COLO668 (cell line): ENCODE measurements at regions not wholly inside any gene's neighbourhood (a gene's known extent, or its start where the extent isn't known, plus 50 kb on each side); places are given as distances from the start of the nearest gene placed in this dataset.
A peak's percentile ranks its signal among the peaks of the same experiment; 100 is the strongest.

ENCODE experiments used
- DNase-seq: peaks from one replicate; lab custom pipeline; 2025; ENCODE audit not compliant: unreplicated experiment; lab: John Stamatoyannopoulos, UW

DNA sequence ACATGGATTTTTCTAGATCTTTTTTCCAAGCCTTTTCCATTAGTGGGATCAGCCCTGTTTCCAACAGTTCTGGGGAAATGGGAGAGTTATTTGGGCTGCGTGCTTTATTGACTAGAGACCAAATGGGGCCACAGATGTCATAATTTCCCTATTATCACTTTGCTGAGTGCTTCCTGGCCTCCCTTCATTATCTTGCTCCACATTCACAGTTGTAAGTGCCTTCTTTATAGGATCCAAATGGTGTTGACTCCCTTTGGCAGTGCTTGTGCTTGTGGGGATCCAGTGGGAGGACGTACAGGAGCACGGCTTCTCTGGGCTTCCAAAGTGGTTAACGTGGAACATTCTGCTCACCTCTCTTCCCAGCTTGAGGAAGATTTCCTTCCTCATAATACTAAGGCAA is 141.0 kb upstream of the RMST start:
- no peak for DNase-seq

DNA sequence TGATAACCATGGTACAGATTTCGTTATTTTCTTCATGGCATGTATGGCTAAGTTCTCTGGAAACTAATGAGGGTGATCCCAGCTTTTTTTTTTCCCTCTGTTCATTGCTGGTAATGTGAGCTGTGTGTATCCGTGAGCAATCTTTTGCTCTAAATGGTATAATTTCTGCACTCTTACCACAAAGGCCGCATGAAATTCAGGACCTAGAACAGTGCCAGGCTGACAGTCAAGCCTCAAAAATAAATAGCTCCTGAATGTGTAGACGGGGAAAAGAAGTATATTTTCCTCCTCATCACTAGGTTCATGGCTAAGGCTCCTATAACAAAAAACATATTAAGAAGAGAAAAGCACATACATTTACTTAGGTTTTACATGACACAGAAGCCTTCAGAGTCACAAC is 140.2 kb upstream of the RMST start:
- no peak for DNase-seq

DNA sequence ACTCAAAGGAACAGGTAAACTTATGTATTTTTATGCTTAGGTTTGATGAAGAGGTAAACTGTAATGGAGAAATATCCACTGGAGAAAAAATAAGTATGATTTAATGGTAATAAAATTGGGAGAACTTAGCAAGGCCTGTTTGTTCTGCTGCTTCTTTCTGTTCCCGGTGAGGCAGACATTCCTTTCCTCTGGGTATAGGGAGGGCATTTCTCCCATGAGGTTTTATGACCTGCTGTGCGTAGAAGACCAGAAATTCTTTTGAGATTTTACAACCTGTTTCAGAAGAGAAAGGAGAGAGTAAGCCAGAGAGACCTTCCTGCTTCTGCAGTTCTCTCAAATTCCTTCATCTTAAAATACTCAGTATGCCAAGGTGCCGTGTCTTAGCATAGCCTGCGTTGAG is 139.4 kb upstream of the RMST start:
- no peak for DNase-seq

DNA sequence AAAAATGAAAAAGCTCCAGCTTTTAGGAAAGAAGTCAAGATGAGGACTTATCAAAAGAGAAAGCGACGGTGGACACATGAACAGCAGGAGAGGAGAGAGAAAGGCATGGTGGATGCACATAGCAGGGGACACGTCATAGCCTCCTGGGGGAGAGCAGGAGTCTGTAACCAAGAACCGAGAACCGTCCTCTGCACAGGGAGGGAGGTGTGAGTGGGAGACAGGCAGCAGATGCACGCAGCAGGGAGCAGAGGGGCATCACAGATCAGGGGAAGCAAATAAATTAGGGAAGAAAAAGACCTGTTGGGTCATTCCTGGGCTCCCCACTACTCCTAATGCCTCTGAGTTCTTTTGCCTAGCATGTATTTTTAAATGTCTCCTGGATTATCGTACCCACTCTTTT is 138.1 kb upstream of the RMST start:
- no peak for DNase-seq

DNA sequence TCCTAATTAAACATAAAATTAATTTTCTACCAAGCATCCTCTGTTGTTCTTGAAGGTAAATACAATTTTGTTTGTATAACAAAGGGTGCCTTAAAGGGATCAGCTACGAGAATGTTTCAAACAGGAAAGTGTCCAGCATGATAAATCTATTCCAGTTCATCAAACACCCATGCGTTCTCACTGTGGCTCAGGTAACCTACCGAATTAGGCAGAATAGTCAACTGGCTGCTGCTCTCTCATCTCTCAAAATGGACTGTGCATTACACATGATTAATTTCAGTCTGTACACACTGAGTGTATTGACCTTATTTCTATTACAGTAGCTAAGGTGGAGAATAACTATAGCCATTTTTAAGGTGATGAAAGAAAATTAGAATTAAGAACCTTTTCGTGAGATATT is 127.5 kb upstream of the RMST start:
- no peak for DNase-seq

DNA sequence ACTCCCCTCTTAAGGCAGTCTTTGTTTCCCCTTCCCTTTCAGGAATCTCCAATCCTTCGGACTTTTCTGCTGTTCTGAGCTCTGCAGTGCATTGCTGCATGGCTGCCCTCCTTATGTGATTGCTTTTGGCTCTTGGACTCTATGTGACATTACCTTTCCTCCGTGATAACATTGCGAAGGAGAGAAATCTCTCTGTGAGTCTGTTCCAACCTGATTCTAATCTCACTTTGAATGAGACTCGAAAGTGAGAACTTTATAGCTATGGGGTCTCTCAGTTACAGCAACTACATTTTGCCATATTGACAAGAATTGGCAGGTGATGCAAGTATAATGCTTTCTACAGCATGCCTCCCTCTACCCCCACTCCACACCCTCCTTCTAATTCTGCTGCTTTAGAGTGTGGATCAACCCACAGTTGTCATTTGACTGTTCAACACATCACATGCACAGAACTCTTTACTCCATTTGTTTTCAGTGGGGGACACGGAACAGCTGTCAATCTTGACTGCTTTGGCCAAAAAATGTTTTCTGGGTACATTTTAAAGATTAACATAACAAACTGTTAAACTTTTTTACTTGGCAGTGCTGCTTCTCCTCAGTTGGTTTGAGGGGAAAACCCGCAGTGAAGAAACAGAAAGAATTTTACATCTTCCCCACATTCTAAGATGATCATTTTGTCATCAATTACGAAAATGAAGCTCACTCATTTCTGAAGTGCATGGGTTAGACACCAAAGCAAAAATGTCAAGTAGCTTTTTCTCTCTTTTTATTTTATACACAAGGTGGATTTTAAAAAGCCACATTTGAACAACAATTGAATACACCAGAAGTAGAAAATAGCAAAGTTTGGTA is 125.5 kb upstream of the RMST start:
- no peak for DNase-seq

DNA sequence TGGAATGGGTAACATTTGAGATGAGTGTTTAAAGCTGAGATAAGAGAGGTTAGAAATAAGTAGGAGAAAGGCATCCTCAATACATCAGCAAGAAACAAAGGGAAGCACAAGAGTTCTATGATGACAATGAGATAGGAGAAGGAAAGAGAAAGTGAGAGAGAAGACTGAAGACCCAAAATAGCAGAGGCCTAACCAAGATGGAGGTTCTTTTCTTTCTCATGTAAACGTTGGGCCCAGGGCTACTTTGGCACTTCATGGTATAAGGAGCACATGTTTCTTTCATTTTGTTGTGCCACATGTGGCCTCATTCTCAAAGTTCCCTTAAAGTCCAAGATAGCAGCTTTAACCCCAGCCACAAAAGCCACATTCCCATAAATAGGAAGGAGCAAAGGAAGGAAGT is 120.5 kb upstream of the RMST start:
- DNase-seq: no peak

DNA sequence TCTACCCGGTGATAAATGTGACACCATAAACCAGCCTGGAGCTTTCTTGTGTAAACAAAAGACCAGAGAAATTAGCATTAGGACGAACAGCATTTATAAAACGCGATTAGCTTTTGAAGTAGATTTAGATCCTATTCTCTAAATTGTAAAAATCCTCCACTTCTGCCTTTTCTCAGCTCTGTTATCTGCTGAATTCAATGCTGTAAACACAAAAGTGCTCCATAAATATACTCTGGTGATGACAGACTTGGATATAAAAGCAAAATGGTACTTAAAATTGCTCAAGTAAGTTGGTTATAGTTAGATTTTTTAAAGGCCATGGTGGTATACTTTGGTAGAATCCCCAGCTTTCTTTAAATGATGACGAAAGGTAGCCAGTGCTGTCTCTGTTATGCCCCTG is 114.6 kb upstream of the RMST start:
- no peak for DNase-seq

DNA sequence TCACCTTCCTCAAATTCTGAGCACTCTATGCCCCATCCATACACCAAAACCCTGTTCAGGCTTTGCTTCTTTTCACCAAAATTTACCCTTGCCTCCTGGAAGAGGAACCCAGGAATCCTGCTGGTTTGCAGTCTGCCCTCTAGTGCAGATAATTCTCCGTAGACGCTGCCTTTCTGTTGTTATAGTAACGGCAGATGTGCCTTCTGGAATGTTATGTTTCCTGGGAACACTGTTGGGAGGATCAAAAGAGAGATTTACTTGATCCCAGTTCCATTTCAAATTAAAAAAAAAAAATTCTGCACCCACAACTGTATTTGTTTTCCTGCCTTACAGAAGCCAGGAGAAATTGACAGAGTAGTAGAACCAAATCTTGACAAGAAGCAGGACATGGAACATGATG is 104.2 kb upstream of the RMST start:
- DNase-seq: no peak

DNA sequence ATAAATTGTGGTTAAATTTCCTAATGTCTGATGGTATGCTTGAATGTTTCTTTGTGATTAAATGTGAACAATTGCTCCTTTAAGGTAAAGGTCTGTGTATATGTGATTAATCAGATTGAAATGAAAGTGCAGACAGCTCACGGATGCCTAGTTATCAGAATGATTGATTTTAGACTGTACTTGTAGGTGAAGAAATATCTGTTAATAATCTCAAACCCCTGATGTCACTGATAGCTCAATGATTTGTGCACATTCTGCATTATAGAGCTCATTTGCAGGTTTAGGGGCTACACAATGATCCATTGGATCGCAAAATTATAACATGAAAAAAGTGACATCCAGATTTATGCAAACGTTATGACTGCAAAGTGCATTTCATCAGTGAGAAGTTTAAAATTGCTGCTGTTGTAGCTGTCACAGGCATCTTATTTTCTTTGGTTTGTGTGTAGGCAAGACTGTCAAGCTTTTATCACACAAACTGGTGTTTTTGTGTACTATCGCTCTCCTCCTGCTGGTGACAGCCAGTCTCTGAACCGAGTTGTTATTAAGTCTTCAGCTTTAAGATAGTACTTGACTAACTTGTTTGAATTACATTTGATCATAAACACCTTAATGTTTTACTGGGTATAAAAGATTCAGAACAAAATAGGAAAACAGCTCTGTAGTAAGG is 103.4 kb upstream of the RMST start:
- DNase-seq: no peak

DNA sequence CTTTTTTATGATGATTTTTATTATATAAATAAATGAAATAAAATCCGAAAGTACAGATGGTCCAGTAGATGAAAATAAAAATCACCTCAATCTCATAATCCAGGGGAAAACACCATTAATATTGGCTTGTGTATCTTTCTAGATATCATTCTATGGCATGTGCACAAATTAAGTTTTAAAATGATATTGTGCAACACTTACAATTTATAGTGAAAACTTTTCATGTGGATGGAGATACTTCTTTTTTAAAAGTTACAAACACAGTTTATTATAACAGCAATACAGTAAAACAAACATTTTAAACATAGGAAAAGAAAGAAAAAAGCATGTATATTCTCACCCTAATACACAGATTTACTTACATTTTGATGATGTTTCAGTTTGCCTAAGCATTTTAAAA is 98.9 kb upstream of the RMST start:
- no peak for DNase-seq

DNA sequence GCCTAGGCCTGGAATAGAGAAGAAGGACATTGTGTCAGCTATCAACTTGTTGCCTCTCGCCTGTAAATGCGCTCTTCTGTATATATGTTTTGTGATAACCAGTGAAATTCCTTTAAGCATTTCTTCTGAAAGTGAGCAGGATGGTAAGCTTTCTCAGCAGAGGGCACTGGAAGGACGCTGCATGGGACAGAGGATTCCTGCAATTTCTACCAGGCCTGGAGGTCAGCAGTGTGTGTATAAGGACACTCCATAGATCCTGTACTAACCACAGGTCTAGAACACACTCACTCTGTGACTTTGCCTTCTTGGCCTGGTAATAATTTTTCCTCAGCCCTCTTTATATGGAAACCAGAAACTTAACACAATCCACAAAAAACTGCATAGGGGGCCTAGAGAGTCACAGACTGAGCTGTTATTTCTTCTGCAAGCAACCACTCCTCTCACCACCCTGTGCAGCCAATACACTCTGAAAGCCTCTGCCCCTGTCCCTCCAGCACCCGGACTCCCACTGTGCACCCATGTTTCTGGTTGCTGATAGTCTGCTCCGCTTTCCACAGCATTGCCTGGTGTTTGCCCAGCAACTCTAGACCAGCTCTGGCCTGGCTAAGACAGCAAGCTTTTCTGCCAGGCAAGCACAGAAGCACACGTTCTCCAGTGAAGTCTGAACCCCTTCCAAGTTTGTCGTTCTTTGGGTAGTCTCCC is 94.0 kb upstream of the RMST start:
- DNase-seq: no peak

DNA sequence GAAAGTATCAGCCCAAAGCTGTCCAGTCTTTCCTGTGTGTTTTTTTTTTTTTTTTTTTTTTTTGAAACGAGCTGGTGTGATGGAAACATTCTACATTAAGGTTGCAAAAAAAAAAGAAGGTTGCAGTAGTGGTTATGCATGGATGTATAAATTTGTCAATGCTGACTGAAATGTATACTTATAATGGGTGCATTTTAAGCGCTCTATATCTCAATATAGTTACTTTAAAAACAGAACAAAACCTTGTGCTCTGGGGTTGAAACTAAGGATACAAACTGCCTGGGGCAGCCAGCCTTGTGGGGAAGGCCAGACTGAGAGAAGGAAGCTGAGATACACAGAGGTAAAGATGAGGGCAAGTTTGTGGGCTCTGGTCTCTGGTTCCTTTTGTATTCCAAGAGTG is 87.3 kb upstream of the RMST start:
- no peak for DNase-seq

DNA sequence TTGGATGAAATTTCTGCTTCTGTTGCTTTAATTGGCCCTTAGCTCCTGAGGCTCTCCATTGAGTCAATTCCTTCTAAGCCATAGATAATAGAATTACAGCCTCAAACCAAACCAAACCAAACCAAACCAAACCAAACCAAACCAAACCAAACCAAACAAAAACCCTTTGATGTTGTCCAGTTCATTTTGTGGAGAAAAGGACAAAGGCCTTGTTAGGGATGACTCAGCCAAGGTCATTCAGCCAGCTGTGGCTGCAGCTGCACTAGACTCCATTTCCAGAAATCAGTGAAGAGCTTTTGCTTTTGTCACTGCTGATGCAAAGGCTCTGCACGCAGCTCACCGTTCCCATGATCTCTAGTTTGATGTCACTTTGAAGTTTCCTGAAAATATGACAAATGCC is 82.2 kb upstream of the RMST start:
- no peak for DNase-seq

DNA sequence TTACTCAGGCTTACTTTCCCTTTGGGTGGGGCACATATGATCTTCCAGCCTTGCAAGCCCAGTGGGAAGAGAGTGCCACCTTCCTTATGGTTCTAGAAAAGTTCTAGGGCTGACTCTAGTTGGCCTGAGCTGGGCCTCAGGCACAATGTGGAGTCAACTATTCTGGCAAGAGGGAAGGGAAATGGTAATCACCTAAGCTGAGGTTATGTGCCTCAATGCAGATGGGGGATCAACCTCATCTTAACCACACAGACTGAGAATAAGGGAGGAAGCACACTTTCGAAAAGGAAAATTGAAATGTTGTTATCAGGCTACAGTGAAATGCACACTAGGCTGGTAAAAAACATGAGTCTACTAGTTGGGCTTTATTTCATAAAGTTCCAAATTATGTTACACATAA is 77.5 kb upstream of the RMST start:
- no peak for DNase-seq

DNA sequence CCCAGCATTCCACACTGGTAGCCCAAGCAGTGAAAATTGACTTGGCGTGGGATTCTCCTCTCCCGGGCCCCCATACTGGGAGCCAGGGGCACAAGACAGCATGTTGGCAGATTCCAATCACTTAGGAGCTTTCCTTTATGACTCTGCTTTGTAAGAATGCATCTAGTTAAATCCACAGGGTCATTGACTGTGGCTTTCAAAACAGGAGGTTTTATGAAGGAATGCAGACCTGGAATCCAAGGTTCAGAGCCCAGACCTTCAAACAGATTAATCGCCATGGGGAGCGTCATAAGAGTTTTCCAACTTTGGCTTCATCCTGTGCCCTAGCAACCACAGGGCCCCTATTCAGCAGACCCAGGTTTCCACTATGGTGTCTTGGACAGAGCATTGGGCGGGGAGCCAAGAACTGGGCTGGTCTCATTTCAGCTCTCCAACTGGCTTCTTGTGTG is 76.4 kb upstream of the RMST start:
- no peak for DNase-seq

DNA sequence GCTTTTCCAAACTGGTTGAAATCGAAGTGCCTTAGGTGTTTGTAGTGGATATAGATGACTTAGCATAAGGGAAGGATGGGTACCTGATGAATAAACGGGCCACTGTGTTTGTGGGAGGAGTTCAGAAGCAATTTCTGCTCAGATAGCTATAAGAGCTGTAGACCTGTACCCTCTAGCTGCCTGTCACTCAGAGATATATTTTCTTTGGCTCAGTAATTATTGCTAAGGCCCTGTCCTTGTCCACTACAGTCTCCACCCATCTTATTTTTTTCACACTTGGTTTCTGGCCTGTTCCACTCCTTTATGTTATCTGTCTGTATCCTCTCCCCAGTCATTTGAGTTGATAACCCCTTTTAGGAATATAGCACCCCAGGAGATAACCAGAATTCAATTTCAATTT is 74.8 kb upstream of the RMST start:
- DNase-seq: no peak

DNA sequence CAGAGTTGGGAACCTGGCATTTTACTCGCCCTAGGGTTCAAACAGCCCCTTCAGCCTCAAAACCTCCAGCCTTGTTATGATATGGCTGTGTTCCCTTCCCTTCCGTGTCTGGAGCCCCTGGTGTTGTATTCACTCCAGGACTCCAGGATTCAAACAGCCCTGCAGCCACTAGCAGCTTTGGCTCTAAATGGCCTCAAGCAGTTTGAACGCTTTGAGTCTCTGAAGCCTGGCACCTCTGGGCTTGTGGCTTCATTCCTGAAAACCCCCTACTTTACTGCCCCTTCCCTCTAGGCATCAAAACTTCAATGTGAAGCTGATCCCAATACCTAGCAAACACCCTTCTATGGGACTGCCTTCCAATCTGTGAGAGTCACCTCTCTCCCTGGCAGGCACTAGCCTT is 67.9 kb upstream of the RMST start:
- DNase-seq: no peak

DNA sequence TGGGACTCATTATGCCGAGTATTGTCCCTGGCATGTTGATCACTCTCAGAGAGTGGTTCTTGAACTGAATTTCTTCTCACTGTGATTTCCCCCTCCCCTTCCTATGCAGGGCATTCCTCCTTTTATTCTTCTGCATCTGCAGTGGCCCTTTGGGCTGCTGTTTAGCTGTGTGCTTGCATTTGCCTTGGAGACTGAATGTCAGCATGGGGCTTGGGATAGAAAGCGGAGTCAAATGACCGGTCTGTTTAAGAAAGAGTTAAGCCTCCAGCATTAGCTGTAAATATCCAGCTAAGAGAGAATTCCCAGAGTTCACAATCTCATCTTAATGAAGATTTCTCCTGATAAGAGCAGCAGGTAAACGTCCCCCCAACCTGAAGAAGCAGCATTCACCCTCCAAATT is 65.6 kb upstream of the RMST start:
- DNase-seq: no peak

DNA sequence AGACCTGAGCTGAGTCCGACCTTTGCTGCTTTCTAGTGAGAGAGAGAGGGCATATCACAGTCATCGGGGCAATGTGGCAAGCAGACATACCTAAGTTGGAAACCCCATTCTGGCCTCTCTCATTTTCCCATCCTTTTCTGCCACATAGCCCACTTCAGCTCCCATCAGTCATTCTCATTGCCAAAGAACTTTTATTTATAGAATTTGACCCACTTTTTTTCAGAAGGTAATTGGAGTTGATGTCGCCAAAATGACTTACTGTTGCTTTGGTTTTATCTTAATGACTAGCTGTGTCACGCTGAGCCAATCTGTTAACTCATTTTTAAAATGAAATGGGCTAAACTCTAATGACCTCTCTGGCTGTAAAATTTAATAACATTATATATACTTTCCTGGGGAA is 63.9 kb upstream of the RMST start:
- DNase-seq: no peak

DNA sequence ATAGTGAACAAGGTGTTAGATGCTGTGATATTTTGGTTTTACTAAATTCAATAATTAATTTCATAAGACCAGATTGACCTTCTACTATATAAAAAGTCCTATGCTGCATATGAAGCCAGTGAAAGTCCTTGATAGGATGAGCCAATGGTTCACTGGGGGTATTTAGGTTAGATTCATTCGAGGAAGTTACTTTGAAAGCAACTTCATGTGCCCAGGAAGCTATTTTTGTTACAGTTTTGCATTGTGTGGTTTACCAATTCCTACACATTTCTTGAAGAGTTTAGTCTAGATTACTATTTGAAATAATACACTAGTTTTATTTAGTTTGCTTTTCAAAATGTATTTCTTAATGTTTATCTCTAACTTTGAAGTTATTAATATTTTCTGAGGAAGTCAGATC is 58.5 kb upstream of the RMST start:
- DNase-seq: no peak

DNA sequence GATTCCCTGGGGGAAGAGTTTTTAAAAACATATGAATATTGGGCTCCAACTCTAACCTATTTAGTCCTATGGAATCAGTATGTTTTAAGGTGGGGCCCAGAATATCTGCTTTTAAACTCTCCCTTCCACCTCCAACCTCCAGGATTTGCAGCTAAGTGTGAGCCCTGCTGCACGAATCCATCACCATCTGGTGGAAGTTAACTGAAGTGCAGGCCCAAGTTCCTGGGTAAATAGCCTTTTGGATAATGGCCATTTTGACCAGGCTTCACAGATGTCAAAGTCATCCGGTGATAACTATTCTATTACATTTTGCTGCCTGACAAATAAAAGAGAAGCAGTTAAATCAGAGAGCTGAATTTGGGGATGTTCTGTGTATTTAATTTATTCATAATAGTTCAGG is 58.1 kb upstream of the RMST start:
- peak; percentile 59 for DNase-seq
